MM.1S (cell line): ENCODE measurements at regions not wholly inside any gene's neighbourhood (a gene's known extent, or its start where the extent isn't known, plus 50 kb on each side); places are given as distances from the start of the nearest gene placed in this dataset.

Experiments
- DNase-seq: peaks from one replicate; pipeline ENCODE4 v3.0.0-alpha.2; 2015
- H2AFZ ChIP-seq: fragments of 300-600 bp; sonication (generic); 2 replicates; pipeline ENCODE4 v1.6.0; 2016; ENCODE audit warnings: antibody characterized with exemption, low read length
- H3F3A ChIP-seq: fragments of 300-600 bp; sonication (generic); 2 replicates; pipeline ENCODE4 v1.6.1; 2016; ENCODE audit warnings: mild to moderate bottlenecking, antibody characterized with exemption, low read length, moderate library complexity, mixed read lengths; ENCODE audit not compliant: insufficient read depth
- H3K27ac ChIP-seq: fragments of 300-600 bp; sonication (generic); 2 replicates; pipeline ENCODE4 v1.5.1; 2016; ENCODE audit warnings: mild to moderate bottlenecking, low read length
- H3K27me3 ChIP-seq: fragments of 300-600 bp; sonication (generic); replicated peaks from 2 replicates; pipeline ENCODE4 v1.6.0; 2016; ENCODE audit warnings: low read length; ENCODE audit not compliant: insufficient read depth
- H3K36me3 ChIP-seq: fragments of 300-600 bp; sonication (generic); replicated peaks from 2 replicates; pipeline ENCODE4 v1.6.1; 2016; ENCODE audit warnings: mild to moderate bottlenecking, low read length, mixed read lengths; ENCODE audit not compliant: insufficient read depth
- H3K4me1 ChIP-seq: fragments of 300-600 bp; sonication (generic); 2 replicates; pipeline ENCODE4 v1.6.1; 2016; ENCODE audit warnings: low read length, mixed read lengths
- H3K4me2 ChIP-seq: fragments of 300-600 bp; sonication (generic); 2 replicates; pipeline ENCODE4 v1.6.0; 2016; ENCODE audit warnings: low read depth, low read length
- H3K4me3 ChIP-seq: fragments of 300-600 bp; sonication (generic); 2 replicates; pipeline ENCODE4 v1.5.1; 2016; ENCODE audit warnings: low read length, mixed read lengths
- H3K79me2 ChIP-seq: fragments of 300-600 bp; sonication (generic); 2 replicates; pipeline ENCODE4 v1.6.1; 2016; ENCODE audit warnings: mixed run types, low read length, mixed read lengths
- H3K9ac ChIP-seq: fragments of 300-600 bp; sonication (generic); 2 replicates; pipeline ENCODE4 v1.6.1; 2016; ENCODE audit warnings: low read length, mixed read lengths
- H3K9me2 ChIP-seq: fragments of 300-600 bp; sonication (generic); replicated peaks from 2 replicates; pipeline ENCODE4 v1.6.1; 2016; ENCODE audit warnings: mild to moderate bottlenecking, low read length, mixed read lengths; ENCODE audit not compliant: insufficient read depth
- H3K9me3 ChIP-seq: fragments of 300-600 bp; sonication (generic); replicated peaks from 2 replicates; pipeline ENCODE4 v1.6.1; 2016; ENCODE audit warnings: mild to moderate bottlenecking, low read length, mixed read lengths; ENCODE audit not compliant: insufficient read depth
- H4K20me1 ChIP-seq: fragments of 300-600 bp; sonication (generic); 2 replicates; pipeline ENCODE4 v1.6.1; 2016; ENCODE audit warnings: mild to moderate bottlenecking, low read length, moderate library complexity, mixed read lengths; ENCODE audit not compliant: insufficient read depth
- EZH2 ChIP-seq: fragments of 300-600 bp; sonication (generic); optimal IDR thresholded peaks from 2 replicates; pipeline ENCODE3; 2017; ENCODE audit warnings: low read depth, mild to moderate bottlenecking, antibody characterized with exemption, low read length, mixed read lengths
- EZH2phosphoT487 ChIP-seq: fragments of 300-600 bp; sonication (generic); IDR thresholded peaks from 2 replicates; pipeline ENCODE4 v1.6.1; 2018; ENCODE audit warnings: antibody characterized with exemption, low read length
- TF ChIP-seq, protein P1 (sequence below): fragments of 300-600 bp; sonication (generic); IDR thresholded peaks from 2 replicates; pipeline ENCODE4 v1.5.1; 2016; ENCODE audit warnings: antibody characterized with exemption, low read length, mixed read lengths

DNA sequence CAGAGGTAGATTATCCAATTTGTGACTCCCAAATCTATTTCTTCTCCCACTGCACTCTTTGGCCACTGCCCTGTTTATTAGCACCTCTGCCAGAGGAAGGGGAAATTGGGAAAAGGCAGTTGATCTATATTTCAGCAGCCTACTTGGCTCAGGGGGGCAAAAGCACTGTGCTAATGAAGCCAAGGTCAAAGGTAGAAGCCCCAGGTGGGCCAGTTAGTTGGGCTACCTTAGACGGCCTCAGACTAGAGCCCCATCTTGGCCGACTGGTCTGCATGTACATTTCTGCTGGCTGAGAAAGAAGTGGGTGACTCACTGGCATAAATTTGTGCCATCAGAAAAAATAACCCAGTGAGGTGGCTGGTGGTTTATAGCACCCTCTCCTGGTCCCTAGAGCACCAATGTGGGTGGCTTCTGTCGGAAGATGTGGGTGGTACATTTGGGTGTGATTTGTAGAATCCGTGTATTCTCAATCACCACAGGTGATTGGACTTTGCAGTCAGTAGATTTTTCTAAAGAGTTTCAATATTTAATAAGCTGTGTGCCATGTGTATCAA lies 293.3 kb upstream of the MKI67 start:
- no peak for DNase-seq

DNA sequence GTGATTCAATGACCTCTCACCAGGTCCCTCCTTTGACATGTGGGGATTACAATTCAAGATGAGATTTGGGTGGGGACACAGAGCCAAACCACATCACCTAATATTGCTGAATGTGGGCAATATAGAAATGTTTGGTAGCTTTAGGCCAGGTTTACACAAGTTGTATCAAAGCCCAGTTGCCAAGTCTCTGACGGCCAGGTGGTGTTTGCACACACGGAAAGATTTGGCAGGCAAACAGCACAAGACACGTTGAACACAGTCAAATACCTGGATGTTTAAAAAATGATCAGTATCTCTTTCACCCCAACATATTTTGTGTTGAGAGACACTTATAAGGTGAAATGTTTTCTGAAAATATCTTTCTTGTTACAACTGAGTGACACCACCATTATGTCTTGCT lies 294.4 kb upstream of the MKI67 start:
- no peaks in the 10 kb centered on the region for H3K9me3 ChIP-seq

More for the DNA sequence above, 293.3 kb upstream of the MKI67 start:
- Histone ChIP-seq H3K9ac (no peak overlapping the region), H3K27me3 (no peaks in the 10 kb centered on the region), H3K27ac (no peak overlapping the region), H3K4me3 (no peak overlapping the region), H3F3A (no peaks in the 10 kb centered on the region), H3K36me3 (no peaks in the 10 kb centered on the region), H3K9me3 (no peaks in the 10 kb centered on the region), H4K20me1 (no peaks in the 10 kb centered on the region), H3K9me2 (no peaks in the 10 kb centered on the region), H3K4me1 (no peaks in the 10 kb centered on the region), H3K79me2 (no peaks in the 10 kb centered on the region), H3K4me2 (no peak overlapping the region), H2AFZ (no peak overlapping the region)
- no peak for TF ChIP-seq EZH2phosphoT487
- no peak for TF ChIP-seq EZH2
- TF ChIP-seq, protein P1, sequence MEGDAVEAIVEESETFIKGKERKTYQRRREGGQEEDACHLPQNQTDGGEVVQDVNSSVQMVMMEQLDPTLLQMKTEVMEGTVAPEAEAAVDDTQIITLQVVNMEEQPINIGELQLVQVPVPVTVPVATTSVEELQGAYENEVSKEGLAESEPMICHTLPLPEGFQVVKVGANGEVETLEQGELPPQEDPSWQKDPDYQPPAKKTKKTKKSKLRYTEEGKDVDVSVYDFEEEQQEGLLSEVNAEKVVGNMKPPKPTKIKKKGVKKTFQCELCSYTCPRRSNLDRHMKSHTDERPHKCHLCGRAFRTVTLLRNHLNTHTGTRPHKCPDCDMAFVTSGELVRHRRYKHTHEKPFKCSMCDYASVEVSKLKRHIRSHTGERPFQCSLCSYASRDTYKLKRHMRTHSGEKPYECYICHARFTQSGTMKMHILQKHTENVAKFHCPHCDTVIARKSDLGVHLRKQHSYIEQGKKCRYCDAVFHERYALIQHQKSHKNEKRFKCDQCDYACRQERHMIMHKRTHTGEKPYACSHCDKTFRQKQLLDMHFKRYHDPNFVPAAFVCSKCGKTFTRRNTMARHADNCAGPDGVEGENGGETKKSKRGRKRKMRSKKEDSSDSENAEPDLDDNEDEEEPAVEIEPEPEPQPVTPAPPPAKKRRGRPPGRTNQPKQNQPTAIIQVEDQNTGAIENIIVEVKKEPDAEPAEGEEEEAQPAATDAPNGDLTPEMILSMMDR, result no peak

DNA sequence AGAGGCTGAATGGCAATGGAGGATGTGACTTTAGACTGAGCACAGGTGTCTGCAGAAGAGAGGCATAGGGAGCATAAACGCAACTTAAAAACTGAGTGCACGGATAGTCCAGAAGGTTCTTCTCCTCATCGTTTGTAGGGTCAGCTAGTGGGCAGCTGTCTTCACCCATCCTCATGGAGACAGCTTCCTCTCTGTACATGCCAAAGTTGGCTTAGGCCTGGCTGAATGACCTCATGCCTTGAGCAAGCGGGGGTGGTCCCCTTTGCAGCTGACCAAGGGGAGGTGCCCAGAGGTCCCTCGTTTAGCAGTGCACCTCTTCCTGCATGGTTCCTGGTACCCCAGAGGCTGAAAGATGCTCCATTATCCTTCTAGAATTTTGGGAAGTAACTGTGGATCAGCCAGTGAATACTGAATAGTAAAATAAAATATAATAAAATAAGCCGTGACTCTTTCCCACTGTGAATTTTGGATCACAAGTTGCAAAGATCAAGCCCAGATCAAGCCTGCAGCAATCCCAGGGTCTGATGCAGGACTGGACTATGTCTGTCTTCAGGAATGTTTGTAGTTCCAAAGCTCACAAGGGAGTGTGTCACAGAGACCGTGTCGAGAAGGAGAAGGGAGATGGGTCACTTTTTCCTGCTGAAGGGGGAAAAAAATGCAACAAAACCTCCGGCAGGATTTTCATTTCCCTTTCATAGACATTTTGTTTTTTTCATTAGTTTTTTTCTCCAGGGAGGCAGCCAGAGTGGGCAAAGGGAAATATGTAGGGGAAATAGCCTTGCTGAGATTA lies 295.3 kb upstream of the MKI67 start:
- Histone ChIP-seq H3K9me3 (no peaks in the 10 kb centered on the region), H3K27me3 (no peaks in the 10 kb centered on the region), H3K9ac (no peak overlapping the region), H3K4me3 (no peak overlapping the region), H4K20me1 (no peaks in the 10 kb centered on the region), H3F3A (no peaks in the 10 kb centered on the region), H3K36me3 (no peaks in the 10 kb centered on the region), H3K27ac (no peak overlapping the region), H2AFZ (no peak overlapping the region), H3K79me2 (no peaks in the 10 kb centered on the region), H3K9me2 (no peaks in the 10 kb centered on the region), H3K4me1 (no peaks in the 10 kb centered on the region), H3K4me2 (no peak overlapping the region)
- no peak for TF ChIP-seq EZH2phosphoT487
- TF ChIP-seq, protein P1, result no peak
- no peak for TF ChIP-seq EZH2
- DNase-seq, result no peak

More for the DNA sequence above, 294.4 kb upstream of the MKI67 start:
- Histone ChIP-seq H3K4me2 (no peak overlapping the region), H3K4me1 (no peaks in the 10 kb centered on the region), H3K36me3 (no peaks in the 10 kb centered on the region), H3K27me3 (no peaks in the 10 kb centered on the region), H4K20me1 (no peaks in the 10 kb centered on the region), H3K9ac (no peak overlapping the region), H3K9me2 (no peaks in the 10 kb centered on the region), H3K27ac (no peak overlapping the region), H3K79me2 (no peaks in the 10 kb centered on the region), H3K4me3 (no peak overlapping the region), H3F3A (no peaks in the 10 kb centered on the region), H2AFZ (no peak overlapping the region)
- no peak for TF ChIP-seq EZH2
- no peak for TF ChIP-seq EZH2phosphoT487
- TF ChIP-seq, protein P1, result no peak
- DNase-seq, result no peak
